GM21619 (cell line): ENCODE measurements at regions not wholly inside any gene's neighbourhood (a gene's known extent, or its start where the extent isn't known, plus 50 kb on each side); places are given as distances from the start of the nearest gene placed in this dataset.
"Not testable (repeated sequence)": the region's sequence is repeated elsewhere in the genome, so short reads cannot be mapped to it uniquely, and the experiment has no call there.

Source experiments
- ATAC-seq: cut with Tn5 transposase; IDR thresholded peaks from one replicate; pipeline ENCODE4 v1.9.1; 2021; ENCODE audit not compliant: unreplicated experiment

- ATAC-seq: no peak
Measured at GRCh38 chr3:40745381-40746106, 220.8 kb downstream of the ZNF621 start.

GRCh38 chr3:40751666-40752065 is 226.9 kb downstream of the ZNF621 start:
- no peak for ATAC-seq

- ATAC-seq: no peak
Measured at GRCh38 chr3:40752492-40752891, 227.7 kb downstream of the ZNF621 start.

GRCh38 chr3:40753291-40753770 is 228.6 kb downstream of the ZNF621 start:
- ATAC-seq: no peak

- ATAC-seq: no peak
Measured at GRCh38 chr3:40753951-40754350, 229.2 kb downstream of the ZNF621 start.

GRCh38 chr3:40754994-40755393 is 230.2 kb downstream of the ZNF621 start:
- no peak for ATAC-seq

- no peak for ATAC-seq
Measured at GRCh38 chr3:40756500-40756899, 231.7 kb downstream of the ZNF621 start.

GRCh38 chr3:40762771-40763170 is 238.0 kb downstream of the ZNF621 start:
- not testable (repeated sequence) for ATAC-seq

- no peak for ATAC-seq
Measured at GRCh38 chr3:40763807-40764206, 239.0 kb downstream of the ZNF621 start.

- ATAC-seq: no peak
Measured at GRCh38 chr3:40764747-40765146, 240.0 kb downstream of the ZNF621 start.

GRCh38 chr3:40765884-40766283 is 241.1 kb downstream of the ZNF621 start:
- ATAC-seq: peak; percentile 82

GRCh38 chr3:40766396-40766795 is 241.6 kb downstream of the ZNF621 start:
- peak; percentile 47 for ATAC-seq

- no peak for ATAC-seq
Measured at GRCh38 chr3:40768046-40768445, 243.3 kb downstream of the ZNF621 start.

GRCh38 chr3:40768536-40768935 is 243.8 kb downstream of the ZNF621 start:
- no peak for ATAC-seq

- no peak for ATAC-seq
Measured at GRCh38 chr3:40770061-40770460, 245.3 kb downstream of the ZNF621 start.

GRCh38 chr3:40771112-40771511 is 246.4 kb downstream of the ZNF621 start:
- no peak for ATAC-seq

GRCh38 chr3:40779039-40779438 is 254.3 kb downstream of the ZNF621 start:
- ATAC-seq: no peak

- no peak for ATAC-seq
Measured at GRCh38 chr3:40780291-40780924, 255.6 kb downstream of the ZNF621 start.

GRCh38 chr3:40780925-40781406 is 256.2 kb downstream of the ZNF621 start:
- no peak for ATAC-seq

GRCh38 chr3:40782111-40782721 is 257.5 kb downstream of the ZNF621 start:
- no peak for ATAC-seq

GRCh38 chr3:40790746-40791145 is 266.0 kb downstream of the ZNF621 start:
- no peak for ATAC-seq

- ATAC-seq: no peak
Measured at GRCh38 chr3:40793730-40794129, 269.0 kb downstream of the ZNF621 start.
